GM12891 (cell line): ENCODE measurements at regions not wholly inside any gene's neighbourhood (a gene's known extent, or its start where the extent isn't known, plus 50 kb on each side); places are given as distances from the start of the nearest gene placed in this dataset.
"Not testable (repeated sequence)": the region's sequence is repeated elsewhere in the genome, so short reads cannot be mapped to it uniquely, and the experiment has no call there.

Experiments
- DNase-seq: peaks from one replicate; pipeline ENCODE4 v3.0.0; 2011; ENCODE audit warnings: low spot score; ENCODE audit not compliant: insufficient read length
- FAIRE-seq: peaks from 2 replicates; lab custom pipeline; 2011; peaks lifted over from hg19 to GRCh38; lab: Jason Lieb, UNC
- PAX5 ChIP-seq: IDR thresholded peaks from 2 replicates; pipeline ENCODE4 v1.6.1; 2011; ENCODE audit warnings: low read length, moderate library complexity, mild to moderate bottlenecking; ENCODE audit not compliant: insufficient read depth, severe bottlenecking
- POLR2A ChIP-seq: IDR thresholded peaks from 2 replicates; pipeline ENCODE4 v1.6.1; 2011; ENCODE audit warnings: low read depth, low read length, control low read depth
- POLR2AphosphoS5 ChIP-seq: IDR thresholded peaks from 2 replicates; pipeline ENCODE4 v1.6.1; 2011; ENCODE audit warnings: low read depth, low read length, control low read depth
- POU2F2 ChIP-seq: IDR thresholded peaks from 2 replicates; pipeline ENCODE4 v1.6.1; 2011; ENCODE audit warnings: low read depth, mild to moderate bottlenecking, control low read depth, low read length, moderate library complexity
- SPI1 ChIP-seq: IDR thresholded peaks from 2 replicates; pipeline ENCODE4 v1.6.1; 2011; ENCODE audit warnings: low read depth, low read length, control low read depth
- TAF1 ChIP-seq: IDR thresholded peaks from 2 replicates; pipeline ENCODE4 v1.6.1; 2011; ENCODE audit warnings: low read depth, low read length, control low read depth

DNA sequence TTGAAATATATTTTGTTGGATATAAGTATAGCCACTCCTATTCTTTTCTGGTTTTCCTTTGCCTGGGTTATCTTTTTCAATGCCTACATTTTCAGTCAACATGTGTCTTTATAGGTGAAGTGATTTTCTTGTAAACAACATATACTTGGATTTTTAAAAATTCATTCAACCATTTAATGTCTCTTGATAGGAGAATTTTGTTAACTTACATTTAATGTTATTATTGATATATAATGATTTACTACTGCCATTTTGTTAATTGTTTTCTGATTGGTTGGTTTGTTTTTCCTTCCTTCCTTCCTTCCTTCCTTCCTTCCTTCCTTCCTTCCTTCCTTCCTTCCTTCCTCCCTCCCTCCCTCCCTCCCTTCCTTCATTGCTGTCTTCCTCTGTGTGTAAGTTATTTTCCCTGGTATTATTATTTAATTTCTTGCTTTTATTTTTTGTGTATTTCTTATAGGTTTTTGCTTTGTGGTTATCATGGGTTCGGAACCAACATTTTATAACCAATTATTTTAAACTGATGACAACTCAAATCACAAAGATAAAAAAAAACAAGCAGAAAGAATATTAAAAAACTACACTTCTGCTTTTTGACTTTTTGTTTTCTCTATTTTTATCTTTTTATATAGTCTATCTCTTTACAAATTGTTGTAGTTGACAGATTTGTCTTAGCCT, 330.1 kb upstream of the GRID2 start:
- FAIRE-seq = no peak
- TF ChIP-seq POU2F2 = no peak
- no peak for TF ChIP-seq SPI1
- no peak for TF ChIP-seq PAX5
- TF ChIP-seq POLR2AphosphoS5 = no peak
- no peak for TF ChIP-seq TAF1
- no peak for TF ChIP-seq POLR2A
- DNase-seq = no peak

DNA sequence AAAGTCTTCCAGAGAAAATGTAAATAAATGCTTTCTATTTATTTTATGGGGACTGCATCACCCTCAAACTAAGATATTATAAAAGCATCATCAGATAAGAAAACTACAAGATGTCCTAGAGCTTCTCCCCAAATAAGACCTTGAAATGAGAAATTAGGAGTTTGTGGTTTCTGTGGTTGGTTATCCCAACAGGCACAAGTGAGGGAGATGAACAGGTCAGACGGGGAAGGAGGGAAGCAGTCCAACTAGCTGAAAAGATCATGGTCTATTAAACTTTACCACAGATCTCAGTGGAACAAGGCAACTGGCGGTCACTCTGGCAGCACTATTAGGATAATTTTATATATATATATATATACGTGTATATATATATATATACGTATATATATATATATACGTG, 319.3 kb upstream of the GRID2 start:
- DNase-seq = no peak
- no peak for FAIRE-seq
- no peak for TF ChIP-seq TAF1
- no peak for TF ChIP-seq SPI1

DNA sequence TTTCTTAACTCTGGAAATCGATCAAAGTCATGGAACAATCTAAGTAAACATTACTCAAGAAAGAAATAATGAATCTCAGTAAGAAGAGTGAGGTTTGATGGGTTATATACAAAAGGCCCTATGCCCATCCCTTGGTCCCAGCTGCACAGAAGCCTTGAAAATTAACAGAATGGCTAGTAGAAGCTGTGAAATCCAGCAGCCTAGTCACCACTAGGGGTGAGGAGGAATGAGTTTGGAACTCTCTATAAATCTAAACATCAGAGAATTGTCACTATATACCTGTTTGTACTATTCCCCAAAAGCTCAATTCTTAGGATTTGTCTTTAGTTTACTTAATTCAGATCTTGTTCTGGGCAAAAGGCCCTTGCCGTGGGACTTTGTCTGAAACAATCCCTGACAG, 313.9 kb upstream of the GRID2 start:
- TF ChIP-seq TAF1 (no peak), PAX5 (no peak), SPI1 (no peak), POLR2AphosphoS5 (no peak), POLR2A (no peak), POU2F2 (no peak)
- FAIRE-seq (no peak), DNase-seq (no peak)

DNA sequence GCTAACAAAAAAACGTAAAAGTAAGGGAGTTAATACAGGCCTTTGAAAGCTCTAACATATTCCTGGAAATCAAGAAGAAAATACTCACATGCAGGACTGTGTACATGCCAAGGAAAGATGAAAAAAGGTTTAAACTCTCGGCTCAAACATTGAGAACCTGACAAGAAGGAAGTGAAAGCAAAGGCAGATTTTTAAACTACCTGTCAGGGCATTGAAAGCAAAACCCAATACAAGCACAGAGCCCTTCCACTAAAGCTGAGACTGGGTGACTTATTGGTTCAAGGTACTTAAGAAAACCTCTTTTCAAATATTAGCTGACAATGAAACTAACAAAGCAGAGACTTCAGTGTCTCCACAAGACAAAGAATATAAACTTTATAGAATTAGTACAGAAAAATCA, 313.0 kb upstream of the GRID2 start:
- DNase-seq = no peak
- TF ChIP-seq POU2F2 (no peak), SPI1 (peak; percentile 80)
- no peak for FAIRE-seq

DNA sequence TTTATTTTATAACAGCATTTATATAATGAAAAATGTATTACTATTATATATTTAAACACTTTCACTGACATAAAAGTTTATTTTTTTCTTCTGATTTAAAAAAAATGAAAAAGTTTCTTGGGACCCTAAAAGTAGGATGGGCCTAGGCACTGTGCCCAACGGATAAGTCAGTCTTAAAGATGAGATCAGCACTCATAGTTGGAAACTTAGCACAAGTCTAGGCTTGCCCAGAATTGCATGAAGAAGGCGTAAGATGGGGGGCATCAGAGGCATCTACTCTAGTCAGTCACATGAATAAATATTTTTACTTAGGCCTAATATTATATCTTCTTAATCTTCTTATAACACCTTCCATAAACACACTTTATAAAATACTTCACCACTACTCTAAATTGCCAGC, 306.7 kb upstream of the GRID2 start:
- no peak for DNase-seq
- no peak for FAIRE-seq
- TF ChIP-seq PAX5 = no peak
- no peak for TF ChIP-seq POU2F2
- TF ChIP-seq TAF1 = no peak
- no peak for TF ChIP-seq POLR2AphosphoS5
- TF ChIP-seq SPI1 = no peak
- TF ChIP-seq POLR2A = no peak

DNA sequence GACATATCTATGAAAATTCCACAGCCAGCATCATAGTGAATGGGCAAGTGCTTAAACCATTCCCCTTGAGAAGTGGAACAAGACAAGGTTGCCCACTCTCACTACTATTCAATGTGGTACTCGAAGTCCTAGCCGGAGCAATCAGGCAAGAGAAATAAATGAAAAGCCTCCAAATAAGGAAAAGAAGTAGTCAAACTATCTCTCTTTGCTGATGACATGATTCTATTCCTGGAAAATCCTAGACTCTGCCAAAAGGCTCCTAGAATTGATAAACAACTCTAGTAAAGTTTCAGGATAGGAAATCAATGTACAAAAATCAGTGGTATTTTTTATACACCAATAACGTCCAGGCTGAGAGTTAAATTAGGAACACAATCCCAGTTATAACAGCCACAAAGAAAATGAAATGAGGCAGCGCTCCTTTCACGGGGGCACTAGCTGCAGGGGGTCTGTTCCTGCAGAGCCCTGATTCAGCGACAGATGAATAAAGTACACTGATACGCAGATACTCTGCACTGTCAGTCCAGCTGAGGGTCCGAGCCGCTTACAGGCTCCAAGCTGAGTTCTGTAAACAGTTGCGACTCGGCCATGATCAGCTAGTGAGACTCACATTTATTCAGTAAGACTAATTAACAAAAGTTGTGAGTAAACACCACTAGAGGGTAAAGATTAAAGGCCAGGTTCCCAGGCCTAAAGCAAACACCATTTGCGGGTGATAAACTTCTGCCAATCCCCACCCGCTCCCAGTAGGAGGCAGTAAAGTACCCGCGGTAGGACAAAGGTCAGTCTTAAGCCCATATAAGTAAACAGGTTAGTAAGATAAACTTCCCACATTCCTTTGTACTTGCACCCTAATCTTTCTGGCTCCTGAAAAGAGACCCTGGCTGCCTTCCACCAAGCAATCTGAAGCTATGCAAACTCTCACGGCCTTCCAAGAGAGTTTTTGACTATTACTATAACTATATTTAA, 290.6 kb upstream of the GRID2 start:
- TF ChIP-seq TAF1 = no peak
- no peak for TF ChIP-seq POLR2A
- TF ChIP-seq POLR2AphosphoS5 = no peak
- no peak for TF ChIP-seq SPI1
- TF ChIP-seq PAX5 = no peak
- no peak for TF ChIP-seq POU2F2
- FAIRE-seq = no peak
- DNase-seq = no peak

DNA sequence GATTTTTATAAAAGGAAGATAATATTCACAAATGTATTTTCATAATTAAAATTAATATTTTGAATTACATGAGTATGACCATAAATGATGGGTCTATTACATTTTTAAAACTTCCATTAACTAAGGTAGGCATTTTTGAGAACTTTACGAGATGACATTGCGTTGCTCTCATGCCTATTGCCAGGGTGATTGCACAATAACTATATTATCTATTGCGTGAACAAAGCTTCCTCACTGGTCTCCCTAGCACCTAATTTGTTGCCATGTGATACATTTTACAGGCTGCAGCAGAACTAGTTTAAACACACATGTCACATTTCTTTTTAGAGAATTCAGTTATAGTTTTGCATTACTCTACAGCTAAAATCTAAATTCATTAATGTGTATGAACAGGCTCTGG, 289.7 kb upstream of the GRID2 start:
- FAIRE-seq = no peak
- TF ChIP-seq POU2F2 (no peak), SPI1 (no peak), TAF1 (no peak), PAX5 (no peak), POLR2AphosphoS5 (no peak)
- DNase-seq = no peak

DNA sequence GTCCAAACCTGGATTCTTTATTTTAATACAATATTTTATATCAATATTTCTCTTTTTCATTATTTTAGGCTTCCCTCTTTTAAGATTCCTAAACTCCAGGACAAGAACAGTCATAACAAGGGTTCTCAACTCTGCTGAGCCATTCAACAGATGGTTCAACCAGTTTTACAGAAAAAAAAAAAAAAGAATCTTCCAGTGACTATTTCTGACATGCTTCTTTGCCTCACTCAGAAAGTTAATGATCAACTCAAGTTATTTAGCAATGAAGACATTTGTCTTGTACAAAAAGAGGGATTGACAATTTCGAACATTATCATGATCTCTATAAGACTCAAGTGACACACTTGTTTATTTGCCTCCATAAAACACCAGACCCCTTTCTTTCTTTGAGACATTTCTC, 282.6 kb upstream of the GRID2 start:
- no peak for FAIRE-seq
- no peak for DNase-seq
- TF ChIP-seq PAX5 = no peak
- TF ChIP-seq POU2F2 = no peak
- no peak for TF ChIP-seq POLR2AphosphoS5
- no peak for TF ChIP-seq TAF1

DNA sequence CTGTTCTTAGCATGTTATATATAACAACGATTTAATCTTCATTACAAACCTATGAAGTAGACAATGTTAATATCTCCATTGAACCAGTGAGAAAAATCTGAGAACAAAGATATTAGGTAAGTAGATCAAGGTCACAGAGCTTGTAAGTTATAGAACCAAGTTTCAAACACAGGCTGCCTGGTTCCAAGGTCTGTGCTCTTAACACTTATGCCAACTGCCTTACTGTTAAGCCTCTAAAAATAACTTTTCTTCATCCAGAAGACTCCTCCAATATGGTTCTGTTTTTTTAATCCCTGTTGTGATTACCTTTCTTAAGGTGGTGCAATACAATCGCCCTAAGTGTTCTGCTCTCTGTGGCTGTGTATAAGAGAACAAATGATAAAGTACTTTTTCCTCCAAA, 282.0 kb upstream of the GRID2 start:
- TF ChIP-seq SPI1 (no peak), POU2F2 (no peak), POLR2AphosphoS5 (no peak), PAX5 (no peak), TAF1 (no peak)
- FAIRE-seq = no peak
- no peak for DNase-seq

DNA sequence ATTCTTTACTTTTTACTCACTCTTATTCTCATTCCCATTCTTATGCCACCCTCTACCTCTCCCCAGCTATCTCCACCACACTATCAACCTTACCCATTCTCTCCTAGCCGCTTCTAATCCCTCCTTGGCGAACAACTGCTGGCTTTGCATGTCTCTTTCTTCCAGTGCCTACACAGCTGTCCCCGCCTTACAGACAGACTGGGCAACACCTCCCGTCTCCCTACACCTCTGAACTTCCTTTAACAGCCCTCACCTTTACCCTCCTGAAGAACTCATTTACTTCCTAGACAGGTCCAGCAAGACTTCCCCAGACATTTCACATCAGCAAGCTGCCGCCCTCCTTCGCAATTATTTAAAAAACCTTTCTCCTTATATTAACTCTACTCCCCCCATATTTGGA, 274.9 kb upstream of the GRID2 start:
- FAIRE-seq, DNase-seq: not testable (repeated sequence)
